Karpas-422 (cell line): ENCODE measurements at regions not wholly inside any gene's neighbourhood (a gene's known extent, or its start where the extent isn't known, plus 50 kb on each side); places are given as distances from the start of the nearest gene placed in this dataset.
A peak's percentile ranks its signal among the peaks of the same experiment; 100 is the strongest.

Experiments
- DNase-seq: peaks from one replicate; pipeline ENCODE4 v3.0.0-alpha.2; 2015
- H2AFZ ChIP-seq: fragments of 200-600 bp; sonication (generic); 2 replicates; pipeline ENCODE4 v1.6.1; 2014; ENCODE audit warnings: antibody characterized with exemption, low read length, mixed read lengths
- H3K27ac ChIP-seq: fragments of 200-600 bp; sonication (generic); 2 replicates; pipeline ENCODE4 v1.5.1; 2014; ENCODE audit warnings: mild to moderate bottlenecking, low read length, moderate library complexity
- H3K27me3 ChIP-seq: fragments of 200-600 bp; sonication (generic); 2 replicates; pipeline ENCODE4 v1.6.1; 2014; ENCODE audit warnings: low read length, mixed read lengths
- H3K36me3 ChIP-seq: fragments of 200-600 bp; sonication (generic); 2 replicates; pipeline ENCODE4 v1.6.1; 2014; ENCODE audit warnings: low read length, mixed read lengths; ENCODE audit not compliant: insufficient read depth
- H3K4me1 ChIP-seq: fragments of 200-600 bp; sonication (generic); 2 replicates; pipeline ENCODE4 v1.6.1; 2014; ENCODE audit warnings: mild to moderate bottlenecking, low read length, mixed read lengths
- H3K4me2 ChIP-seq: fragments of 200-600 bp; sonication (generic); 2 replicates; pipeline ENCODE4 v1.6.1; 2014; ENCODE audit warnings: low read length, low read depth, mild to moderate bottlenecking; ENCODE audit not compliant: poor library complexity, severe bottlenecking
- H3K4me3 ChIP-seq: fragments of 200-600 bp; sonication (generic); 2 replicates; pipeline ENCODE4 v1.5.1; 2014; ENCODE audit warnings: mild to moderate bottlenecking, antibody characterized with exemption, low read length, mixed read lengths
- H3K79me2 ChIP-seq: fragments of 200-600 bp; sonication (generic); 2 replicates; pipeline ENCODE4 v1.6.1; 2014; ENCODE audit warnings: mild to moderate bottlenecking, low read length, mixed read lengths
- H3K9ac ChIP-seq: fragments of 200-600 bp; sonication (generic); 2 replicates; pipeline ENCODE4 v1.6.0; 2014; ENCODE audit warnings: low read length
- H3K9me2 ChIP-seq: fragments of 200-600 bp; sonication (generic), shearing (Covaris generic); replicated peaks from 2 replicates; pipeline ENCODE4 v1.6.0; 2014; ENCODE audit warnings: mild to moderate bottlenecking, low read length, moderate library complexity; ENCODE audit not compliant: insufficient read depth
- H3K9me3 ChIP-seq: fragments of 300-700, 200-600 bp; sonication (generic); 2 replicates; pipeline ENCODE4 v1.6.1; 2014; ENCODE audit warnings: low read length, mixed read lengths
- H4K20me1 ChIP-seq: fragments of 200-600 bp; sonication (generic); 2 replicates; pipeline ENCODE4 v1.6.1; 2014; ENCODE audit warnings: mild to moderate bottlenecking, antibody characterized with exemption, low read length, low read depth; ENCODE audit not compliant: insufficient read depth

GRCh38 chr1:4115191-4115900, 215.3 kb upstream of the C1orf174 start:
- no peak overlapping the region for H3K4me2 ChIP-seq
- no peaks in the 10 kb centered on the region; the same call in 1 of the 2 replicates for H3K9me3 ChIP-seq
- H3K4me3 ChIP-seq, result no peak overlapping the region
- DNase-seq, result no peak
- no peaks in the 10 kb centered on the region for H3K9me2 ChIP-seq
- H2AFZ ChIP-seq, result no peak overlapping the region
- no peaks in the 10 kb centered on the region; the same call in 1 of the 2 replicates for H3K27me3 ChIP-seq
- no peaks in the 10 kb centered on the region for H4K20me1 ChIP-seq
- no peaks in the 10 kb centered on the region for H3K79me2 ChIP-seq
- no peak overlapping the region for H3K9ac ChIP-seq
- peaks cover 29% of the 10 kb centered on the region for H3K4me1 ChIP-seq
- no peaks in the 10 kb centered on the region for H3K36me3 ChIP-seq
- no peak overlapping the region for H3K27ac ChIP-seq

- Histone ChIP-seq H3K27me3 (no peaks in the 10 kb centered on the region; the same call in 1 of the 2 replicates), H3K79me2 (no peaks in the 10 kb centered on the region), H3K4me2 (no peak overlapping the region), H3K36me3 (no peaks in the 10 kb centered on the region), H4K20me1 (no peaks in the 10 kb centered on the region), H3K9me3 (no peaks in the 10 kb centered on the region; the same call in 1 of the 2 replicates), H2AFZ (no peak overlapping the region), H3K4me1 (peaks cover 31% of the 10 kb centered on the region), H3K9ac (no peak overlapping the region), H3K27ac (no peak overlapping the region), H3K9me2 (no peaks in the 10 kb centered on the region), H3K4me3 (no peak overlapping the region)
- DNase-seq, result no peak
Measured at GRCh38 chr1:4117196-4117595, 217.1 kb upstream of the C1orf174 start.

DNA sequence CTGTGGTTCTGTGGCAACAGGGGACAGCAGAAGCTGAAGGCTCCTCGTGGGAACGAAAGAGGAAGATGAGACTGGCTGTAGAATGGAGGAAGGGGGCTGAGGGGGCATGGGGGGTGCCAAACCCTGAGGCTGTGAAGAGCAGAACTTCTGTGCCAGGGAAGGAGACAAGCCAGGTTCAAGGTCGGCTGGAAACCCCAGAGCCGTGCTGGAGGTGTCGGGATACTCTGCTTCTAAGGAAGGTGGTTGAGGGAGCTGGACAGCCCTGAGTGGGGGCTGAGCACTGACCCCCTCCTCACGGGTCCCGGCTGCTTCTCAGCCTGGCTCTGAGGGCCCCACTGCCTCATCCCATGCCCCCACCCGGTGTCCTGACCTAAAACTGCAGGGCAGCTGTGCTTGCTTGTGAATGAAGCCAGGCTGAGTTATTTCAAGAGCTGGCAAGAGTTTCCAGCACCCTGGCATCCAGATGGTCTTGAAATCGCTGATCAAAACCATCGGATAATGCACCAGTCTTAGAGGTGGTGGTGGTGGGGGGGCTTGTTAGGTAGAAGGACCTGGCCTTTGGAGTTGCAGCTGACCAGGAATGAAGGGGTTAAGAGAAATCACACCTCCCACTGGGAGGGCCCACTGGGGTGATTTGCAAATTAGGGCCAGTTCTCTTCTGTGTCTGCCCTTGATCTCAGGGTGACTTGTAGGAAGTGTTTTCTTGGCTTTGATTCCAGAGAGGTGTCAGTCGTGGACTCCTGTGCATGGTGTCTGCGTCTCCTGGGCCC, 218.9 kb upstream of the C1orf174 start:
- no peak overlapping the region for H3K27ac ChIP-seq

DNA sequence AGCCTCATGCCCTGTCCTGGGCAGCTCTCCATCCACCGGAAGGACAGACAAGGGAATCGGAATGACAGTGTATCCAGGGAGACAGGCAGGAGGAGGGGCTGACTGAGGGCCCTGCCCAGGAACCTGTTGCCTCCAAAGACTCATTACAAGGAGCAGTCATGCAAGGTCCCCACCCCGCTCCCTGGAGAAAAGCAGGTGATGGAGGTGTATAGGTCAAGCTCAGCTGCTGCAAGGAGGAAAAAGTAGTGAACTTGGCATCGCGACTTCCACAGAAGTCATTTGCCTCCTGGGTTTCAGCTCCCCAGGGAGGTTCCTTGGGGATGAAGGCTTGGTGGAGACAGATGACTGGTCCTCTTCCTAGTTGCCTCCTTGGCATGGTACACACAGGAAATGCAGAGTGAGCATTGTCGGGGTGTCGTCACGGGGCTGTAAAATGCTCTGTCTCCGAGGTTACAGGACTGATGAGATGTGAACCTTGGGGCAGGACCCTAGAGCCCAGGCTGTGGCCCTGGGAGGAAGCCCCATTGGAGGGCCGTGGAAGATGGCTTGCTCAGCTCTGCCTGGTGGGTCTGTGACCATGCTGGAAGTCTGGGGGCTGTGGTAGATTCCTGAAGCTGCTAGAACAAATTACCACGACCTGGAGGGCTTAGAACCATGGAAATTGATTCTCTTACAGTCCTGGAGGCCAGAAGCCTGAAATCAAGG, 219.6 kb upstream of the C1orf174 start:
- peak overlapping the region; percentile 70 for H3K4me2 ChIP-seq
- H3K36me3 ChIP-seq, result no peaks in the 10 kb centered on the region
- peak; percentile 46 for DNase-seq
- peak overlapping the region; percentile 57 for H3K4me3 ChIP-seq
- peaks cover 31% of the 10 kb centered on the region for H3K4me1 ChIP-seq
- H3K9ac ChIP-seq, result peak overlapping the region; percentile 45
- no peaks in the 10 kb centered on the region for H3K79me2 ChIP-seq
- H3K9me2 ChIP-seq, result no peaks in the 10 kb centered on the region
- H2AFZ ChIP-seq, result peak overlapping the region; percentile 86; the same call in 1 of the 2 replicates
- H3K9me3 ChIP-seq, result no peaks in the 10 kb centered on the region
- no peak overlapping the region for H3K27ac ChIP-seq
- H4K20me1 ChIP-seq, result no peaks in the 10 kb centered on the region
- peaks cover 7% of the 10 kb centered on the region; the same call in 1 of the 2 replicates for H3K27me3 ChIP-seq

More for the DNA sequence above, 218.9 kb upstream of the C1orf174 start:
- H2AFZ ChIP-seq, result peak overlapping the region; percentile 86; the same call in 1 of the 2 replicates
- H3K9me3 ChIP-seq, result no peaks in the 10 kb centered on the region; the same call in 1 of the 2 replicates
- H3K27me3 ChIP-seq, result peaks cover 7% of the 10 kb centered on the region; the same call in 1 of the 2 replicates
- H4K20me1 ChIP-seq, result no peaks in the 10 kb centered on the region
- no peaks in the 10 kb centered on the region for H3K36me3 ChIP-seq
- H3K9me2 ChIP-seq, result no peaks in the 10 kb centered on the region
- peak; percentile 79 for DNase-seq
- peaks cover 31% of the 10 kb centered on the region for H3K4me1 ChIP-seq
- peak overlapping the region; percentile 57 for H3K4me3 ChIP-seq
- peak overlapping the region; percentile 45 for H3K9ac ChIP-seq
- H3K79me2 ChIP-seq, result no peaks in the 10 kb centered on the region
- H3K4me2 ChIP-seq, result peak overlapping the region; percentile 70

GRCh38 chr1:4120557-4121292, 220.7 kb upstream of the C1orf174 start:
- no peak overlapping the region for H3K4me3 ChIP-seq
- no peaks in the 10 kb centered on the region for H3K79me2 ChIP-seq
- H2AFZ ChIP-seq, result no peak overlapping the region
- no peak overlapping the region for H3K27ac ChIP-seq
- H3K9ac ChIP-seq, result no peak overlapping the region
- no peaks in the 10 kb centered on the region for H4K20me1 ChIP-seq
- H3K9me3 ChIP-seq, result no peaks in the 10 kb centered on the region
- peaks cover 31% of the 10 kb centered on the region for H3K4me1 ChIP-seq
- no peak overlapping the region for H3K4me2 ChIP-seq
- peaks cover 7% of the 10 kb centered on the region; the same call in 1 of the 2 replicates for H3K27me3 ChIP-seq
- no peaks in the 10 kb centered on the region for H3K36me3 ChIP-seq
- DNase-seq, result no peak
- H3K9me2 ChIP-seq, result no peaks in the 10 kb centered on the region

GRCh38 chr1:4121293-4121684, 221.2 kb upstream of the C1orf174 start:
- no peaks in the 10 kb centered on the region for H4K20me1 ChIP-seq
- H3K9me3 ChIP-seq, result no peaks in the 10 kb centered on the region
- H3K4me3 ChIP-seq, result no peak overlapping the region
- H3K9me2 ChIP-seq, result no peaks in the 10 kb centered on the region
- H3K27ac ChIP-seq, result no peak overlapping the region
- no peaks in the 10 kb centered on the region for H3K36me3 ChIP-seq
- peaks cover 35% of the 10 kb centered on the region for H3K4me1 ChIP-seq
- no peak overlapping the region for H2AFZ ChIP-seq
- peaks cover 7% of the 10 kb centered on the region; the same call in 1 of the 2 replicates for H3K27me3 ChIP-seq
- no peaks in the 10 kb centered on the region for H3K79me2 ChIP-seq
- no peak for DNase-seq
- H3K9ac ChIP-seq, result no peak overlapping the region
- H3K4me2 ChIP-seq, result no peak overlapping the region

- no peak overlapping the region for H3K4me3 ChIP-seq
- H3K79me2 ChIP-seq, result no peaks in the 10 kb centered on the region
- DNase-seq, result no peak
- H3K9me3 ChIP-seq, result no peaks in the 10 kb centered on the region
- H4K20me1 ChIP-seq, result no peaks in the 10 kb centered on the region
- no peak overlapping the region for H3K9ac ChIP-seq
- peaks cover 41% of the 10 kb centered on the region for H3K4me1 ChIP-seq
- H3K9me2 ChIP-seq, result no peaks in the 10 kb centered on the region
- no peak overlapping the region for H3K4me2 ChIP-seq
- H2AFZ ChIP-seq, result no peak overlapping the region
- H3K36me3 ChIP-seq, result no peaks in the 10 kb centered on the region
- peaks cover 7% of the 10 kb centered on the region; the same call in 1 of the 2 replicates for H3K27me3 ChIP-seq
- no peak overlapping the region for H3K27ac ChIP-seq
Measured at GRCh38 chr1:4121834-4122512, 221.9 kb upstream of the C1orf174 start.
